Endothelial cell (in vitro differentiated cells): ENCODE measurements at regions not wholly inside any gene's neighbourhood (a gene's known extent, or its start where the extent isn't known, plus 50 kb on each side); places are given as distances from the start of the nearest gene placed in this dataset.

Experiments
- DNase-seq: peaks from one replicate; pipeline ENCODE4 v3.0.0; 2021; ENCODE audit warnings: low spot score
- H3K27ac Mint-ChIP-seq: one replicate; pipeline ENCODE4 v1.8.0; 2021; ENCODE audit warnings: mixed read lengths, inconsistent platforms; ENCODE audit not compliant: unreplicated experiment
- H3K27me3 Mint-ChIP-seq: one replicate; pipeline ENCODE4 v1.8.0; 2021; ENCODE audit warnings: mild to moderate bottlenecking, moderate library complexity, mixed read lengths, inconsistent platforms; ENCODE audit not compliant: unreplicated experiment
- H3K36me3 Mint-ChIP-seq: one replicate; pipeline ENCODE4 v1.8.0; 2021; ENCODE audit warnings: mild to moderate bottlenecking, low read depth, mixed read lengths, inconsistent platforms; ENCODE audit not compliant: unreplicated experiment
- H3K4me1 Mint-ChIP-seq: one replicate; pipeline ENCODE4 v1.8.0; 2021; ENCODE audit warnings: mild to moderate bottlenecking, mixed read lengths, inconsistent platforms; ENCODE audit not compliant: unreplicated experiment
- H3K4me3 Mint-ChIP-seq: one replicate; pipeline ENCODE4 v1.8.0; 2021; ENCODE audit warnings: mild to moderate bottlenecking, mixed read lengths, inconsistent platforms; ENCODE audit not compliant: unreplicated experiment
- H3K9me3 Mint-ChIP-seq: one replicate; pipeline ENCODE4 v1.8.0; 2021; ENCODE audit warnings: mixed read lengths, inconsistent platforms; ENCODE audit not compliant: unreplicated experiment
- TF ChIP-seq, protein P1 (sequence below): fragments of 200-600 bp; sonication (generic); IDR thresholded peaks from one replicate; pipeline ENCODE4 v1.5.0; 2021; ENCODE audit warnings: antibody characterized with exemption; ENCODE audit not compliant: unreplicated experiment

DNA sequence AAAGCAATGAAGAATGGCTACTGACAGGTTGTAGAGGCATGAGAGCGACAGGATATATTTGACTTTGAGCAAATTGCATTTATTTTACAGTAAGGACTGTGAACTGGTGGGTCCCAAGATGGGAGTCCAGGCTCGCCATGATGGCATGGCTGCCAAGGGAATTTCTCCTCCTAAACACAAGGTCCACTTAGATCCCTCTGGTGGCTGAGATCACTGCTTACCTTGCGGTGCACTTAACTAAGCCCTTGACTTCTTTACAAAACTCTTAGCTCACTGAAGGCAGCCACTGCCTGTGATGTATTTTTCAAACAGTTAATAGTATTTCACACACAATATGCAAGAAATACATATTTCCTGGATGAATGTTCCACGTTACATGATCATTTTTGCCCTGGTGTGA is 50.3 kb upstream of the SORBS2 start:
- H3K27me3 Mint-ChIP-seq, result peaks cover 2% of the 10 kb centered on the region
- H3K36me3 Mint-ChIP-seq, result peaks cover 10% of the 10 kb centered on the region
- H3K27ac Mint-ChIP-seq, result no peak overlapping the region
- H3K4me1 Mint-ChIP-seq, result no peaks in the 10 kb centered on the region
- H3K4me3 Mint-ChIP-seq, result no peak overlapping the region
- H3K9me3 Mint-ChIP-seq, result peaks cover 10% of the 10 kb centered on the region
- TF ChIP-seq, protein P1, sequence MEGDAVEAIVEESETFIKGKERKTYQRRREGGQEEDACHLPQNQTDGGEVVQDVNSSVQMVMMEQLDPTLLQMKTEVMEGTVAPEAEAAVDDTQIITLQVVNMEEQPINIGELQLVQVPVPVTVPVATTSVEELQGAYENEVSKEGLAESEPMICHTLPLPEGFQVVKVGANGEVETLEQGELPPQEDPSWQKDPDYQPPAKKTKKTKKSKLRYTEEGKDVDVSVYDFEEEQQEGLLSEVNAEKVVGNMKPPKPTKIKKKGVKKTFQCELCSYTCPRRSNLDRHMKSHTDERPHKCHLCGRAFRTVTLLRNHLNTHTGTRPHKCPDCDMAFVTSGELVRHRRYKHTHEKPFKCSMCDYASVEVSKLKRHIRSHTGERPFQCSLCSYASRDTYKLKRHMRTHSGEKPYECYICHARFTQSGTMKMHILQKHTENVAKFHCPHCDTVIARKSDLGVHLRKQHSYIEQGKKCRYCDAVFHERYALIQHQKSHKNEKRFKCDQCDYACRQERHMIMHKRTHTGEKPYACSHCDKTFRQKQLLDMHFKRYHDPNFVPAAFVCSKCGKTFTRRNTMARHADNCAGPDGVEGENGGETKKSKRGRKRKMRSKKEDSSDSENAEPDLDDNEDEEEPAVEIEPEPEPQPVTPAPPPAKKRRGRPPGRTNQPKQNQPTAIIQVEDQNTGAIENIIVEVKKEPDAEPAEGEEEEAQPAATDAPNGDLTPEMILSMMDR, result no peak
- no peak for DNase-seq

DNA sequence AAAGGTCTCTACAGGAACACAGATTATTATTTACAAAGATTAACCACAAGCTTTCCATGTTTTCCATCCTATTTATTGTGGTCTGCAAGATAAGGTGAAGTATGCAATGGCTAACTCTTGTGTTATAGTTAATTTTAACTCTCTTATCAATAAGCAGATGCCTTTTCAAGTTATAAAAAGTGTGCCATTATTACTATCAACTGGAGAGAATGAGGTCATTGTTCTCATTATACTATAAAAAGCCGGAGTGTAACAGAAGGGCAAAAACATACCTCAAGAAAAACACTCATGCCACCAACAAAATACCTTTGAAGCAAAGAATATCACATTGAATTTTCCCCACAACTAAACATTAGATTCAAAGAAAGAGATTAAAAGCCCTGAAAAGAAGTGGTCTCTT is 52.0 kb upstream of the SORBS2 start:
- no peak for DNase-seq
- Mint-ChIP-seq H3K4me1 (peaks cover 2% of the 10 kb centered on the region), H3K27ac (no peak overlapping the region), H3K27me3 (peaks cover 2% of the 10 kb centered on the region), H3K36me3 (no peaks in the 10 kb centered on the region), H3K4me3 (no peak overlapping the region), H3K9me3 (no peaks in the 10 kb centered on the region)
- TF ChIP-seq, protein P1, result no peak

DNA sequence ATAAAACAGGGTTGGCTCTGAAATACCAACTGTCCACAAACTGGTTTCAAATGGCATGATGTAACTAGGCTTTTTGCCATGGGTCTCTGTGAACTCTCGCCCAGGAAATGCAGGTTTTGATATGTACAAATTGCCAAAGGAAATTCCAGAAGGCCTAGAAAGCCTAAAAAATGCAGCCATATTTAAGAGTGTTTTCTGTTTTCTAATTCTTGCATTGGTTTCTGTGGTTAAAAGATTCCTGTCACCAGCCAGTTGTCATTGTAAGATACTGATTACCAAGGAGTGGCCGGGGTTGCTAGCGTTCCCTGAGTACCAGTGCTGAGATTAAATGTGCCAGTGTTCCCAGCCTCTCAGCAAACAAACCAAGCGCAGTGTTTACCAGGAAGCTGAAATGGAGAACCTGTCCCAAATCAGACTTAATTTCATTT is 53.9 kb upstream of the SORBS2 start:
- TF ChIP-seq, protein P1, result no peak
- peaks cover 2% of the 10 kb centered on the region for H3K27me3 Mint-ChIP-seq
- no peaks in the 10 kb centered on the region for H3K9me3 Mint-ChIP-seq
- no peak for DNase-seq
- no peak overlapping the region for H3K4me3 Mint-ChIP-seq
- H3K27ac Mint-ChIP-seq, result no peak overlapping the region
- H3K4me1 Mint-ChIP-seq, result peaks cover 2% of the 10 kb centered on the region
- no peaks in the 10 kb centered on the region for H3K36me3 Mint-ChIP-seq

DNA sequence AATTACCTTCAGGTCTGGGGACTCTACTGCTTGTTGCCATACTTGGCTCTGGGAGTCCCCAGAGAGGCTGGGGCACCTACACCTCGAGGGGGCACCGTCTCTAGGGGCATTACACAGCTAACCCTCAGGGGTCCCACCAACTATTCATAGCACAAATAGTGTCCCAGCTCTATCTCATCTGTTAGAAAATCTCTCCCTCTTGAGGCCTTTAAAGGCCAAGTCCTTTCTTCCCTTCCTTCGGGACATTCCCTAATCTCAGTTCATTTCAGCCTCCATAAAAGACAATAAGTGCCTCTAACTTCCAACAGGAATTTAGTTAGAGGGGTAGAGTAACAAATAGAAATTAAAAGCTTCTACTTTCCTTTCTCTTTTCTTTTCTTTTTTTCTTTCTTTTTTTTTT is 55.8 kb upstream of the SORBS2 start:
- H3K27me3 Mint-ChIP-seq, result no peaks in the 10 kb centered on the region

DNA sequence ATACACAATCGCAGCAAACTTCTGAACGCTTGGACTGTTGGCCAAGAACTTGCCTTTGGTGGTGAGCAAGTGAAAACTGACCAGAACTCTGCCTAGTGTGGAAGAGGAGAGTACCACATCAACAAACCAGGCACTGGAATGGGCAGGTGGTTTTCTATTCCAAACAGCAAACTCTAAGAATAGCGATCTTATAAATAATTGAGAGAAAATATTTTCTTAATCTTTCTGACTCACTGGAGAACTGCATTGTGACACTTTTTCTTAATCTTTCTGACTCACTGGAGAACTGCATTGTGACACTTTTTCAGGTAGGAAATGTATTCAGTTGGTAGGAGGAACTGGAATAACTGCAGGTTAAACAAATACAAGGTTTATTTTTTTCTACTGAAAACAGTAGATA is 57.0 kb upstream of the SORBS2 start:
- peaks cover 2% of the 10 kb centered on the region for H3K4me1 Mint-ChIP-seq
- H3K27me3 Mint-ChIP-seq, result no peaks in the 10 kb centered on the region
- no peak for DNase-seq
- H3K27ac Mint-ChIP-seq, result no peak overlapping the region
- TF ChIP-seq, protein P1, result no peak
- H3K4me3 Mint-ChIP-seq, result no peak overlapping the region
- H3K9me3 Mint-ChIP-seq, result no peaks in the 10 kb centered on the region
- no peaks in the 10 kb centered on the region for H3K36me3 Mint-ChIP-seq

More for the DNA sequence above, 55.8 kb upstream of the SORBS2 start:
- H3K9me3 Mint-ChIP-seq, result no peaks in the 10 kb centered on the region
- no peak for DNase-seq
- TF ChIP-seq, protein P1, result no peak
- no peaks in the 10 kb centered on the region for H3K36me3 Mint-ChIP-seq
- H3K27ac Mint-ChIP-seq, result no peak overlapping the region
- peaks cover 2% of the 10 kb centered on the region for H3K4me1 Mint-ChIP-seq
- no peak overlapping the region for H3K4me3 Mint-ChIP-seq
